ENCODE measurements at regions not wholly inside any gene's neighbourhood (a gene's known extent, or its start where the extent isn't known, plus 50 kb on each side); places are given as distances from the start of the nearest gene placed in this dataset.
"Not testable (repeated sequence)": the region's sequence is repeated elsewhere in the genome, so short reads cannot be mapped to it uniquely, and the experiment has no call there.

DNA sequence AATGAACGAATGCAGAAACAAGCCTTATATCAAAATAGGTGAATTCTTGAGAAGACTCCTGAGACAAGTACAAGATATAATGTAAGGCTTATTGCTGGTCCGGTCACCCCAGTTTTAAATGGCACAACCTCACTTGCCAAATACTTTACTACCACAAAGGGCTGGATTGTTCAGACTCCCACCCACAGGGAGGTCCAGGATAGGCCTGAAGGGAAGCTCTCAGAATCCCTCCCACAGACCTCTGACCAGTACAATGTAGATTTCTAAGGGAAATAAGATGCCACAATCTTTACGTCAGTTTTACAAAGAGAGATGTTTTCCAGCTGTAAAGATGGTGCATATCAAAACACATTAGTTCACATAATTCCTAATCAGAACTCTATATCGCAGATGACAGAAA lies 577.7 kb upstream of the ADAMTS9 start:
- Histone ChIP-seq H3K27me3 (ENCODE audit: control insufficient read depth, insufficient read depth, low read length) (no peaks in the 10 kb centered on the region), H3K9ac (ENCODE audit: low read length) (no peak overlapping the region), H3K36me3 (ENCODE audit: control insufficient read depth, insufficient read depth, low read length) (no peaks in the 10 kb centered on the region), H3K4me3 (ENCODE audit: low read depth, low read length) (no peak overlapping the region), H3K27ac (ENCODE audit: low read depth, low read length) (no peak overlapping the region), H3K4me1 (ENCODE audit: control insufficient read depth, insufficient read depth, low read length) (peaks cover 9% of the 10 kb centered on the region), H3K9me3 (ENCODE audit: control insufficient read depth, insufficient read depth, low read depth, low read length) (no peaks in the 10 kb centered on the region)

- Histone ChIP-seq H3K36me3 (ENCODE audit: control insufficient read depth, insufficient read depth, low read length) (no peaks in the 10 kb centered on the region), H3K9ac (ENCODE audit: low read length) (no peak overlapping the region), H3K4me1 (ENCODE audit: control insufficient read depth, insufficient read depth, low read length) (peaks cover 9% of the 10 kb centered on the region), H3K4me3 (ENCODE audit: low read depth, low read length) (no peak overlapping the region), H3K27me3 (ENCODE audit: control insufficient read depth, insufficient read depth, low read length) (no peaks in the 10 kb centered on the region), H3K9me3 (ENCODE audit: control insufficient read depth, insufficient read depth, low read depth, low read length) (no peaks in the 10 kb centered on the region), H3K27ac (ENCODE audit: low read depth, low read length) (no peak overlapping the region)
These were observed 574.7 kb upstream of the ADAMTS9 start for GRCh38 chr3:65262548-65262947.

DNA sequence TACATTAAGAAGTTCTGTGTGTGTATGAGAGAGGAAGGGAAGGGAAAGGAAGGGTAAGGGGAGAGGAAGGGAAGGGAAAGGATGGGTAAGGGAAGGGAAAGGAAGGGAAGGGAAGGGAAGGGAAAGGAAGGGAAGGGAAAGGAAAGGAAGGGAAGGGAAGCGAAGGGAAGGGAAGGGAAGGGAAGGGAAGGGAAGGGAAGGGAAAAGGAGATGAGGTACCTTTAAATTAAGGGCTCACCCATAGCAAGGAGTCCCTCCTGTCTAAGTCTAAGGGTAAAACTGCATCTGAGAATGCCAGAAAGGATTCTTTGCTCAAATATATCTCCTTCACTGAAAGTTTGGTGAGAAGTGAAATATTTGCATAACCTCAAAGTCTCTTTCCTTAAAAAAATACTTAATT lies 572.1 kb upstream of the ADAMTS9 start:
- no peak overlapping the region for H3K9ac ChIP-seq (ENCODE audit: low read length)
- H3K27ac ChIP-seq (ENCODE audit: low read depth, low read length), result no peak overlapping the region
- H3K4me1 ChIP-seq (ENCODE audit: control insufficient read depth, insufficient read depth, low read length), result no peaks in the 10 kb centered on the region
- H3K4me3 ChIP-seq (ENCODE audit: low read depth, low read length), result no peak overlapping the region
- H3K36me3 ChIP-seq (ENCODE audit: control insufficient read depth, insufficient read depth, low read length), result no peaks in the 10 kb centered on the region
- H3K27me3 ChIP-seq (ENCODE audit: control insufficient read depth, insufficient read depth, low read length), result no peaks in the 10 kb centered on the region
- peaks cover 3% of the 10 kb centered on the region; the same call in 1 of the 2 replicates for H3K9me3 ChIP-seq (ENCODE audit: control insufficient read depth, insufficient read depth, low read depth, low read length)

DNA sequence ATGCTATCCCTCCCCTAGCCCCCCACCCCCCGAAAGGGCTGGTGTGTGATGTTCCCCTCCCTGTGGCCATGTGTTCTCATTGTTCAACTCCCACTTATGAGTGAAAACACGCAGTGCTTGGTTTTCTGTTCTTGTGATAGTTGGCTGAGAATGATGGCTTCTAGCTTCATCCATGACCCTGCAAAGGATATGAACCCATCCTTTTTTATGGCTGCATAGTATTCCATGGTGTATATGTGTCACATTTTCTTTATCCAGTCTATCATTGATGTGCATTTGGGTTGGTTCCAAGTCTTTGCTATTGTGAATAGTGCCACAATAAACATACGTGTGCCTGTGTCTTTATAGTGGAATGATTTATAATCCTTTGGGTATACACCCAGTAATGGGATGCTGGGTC lies 565.1 kb upstream of the ADAMTS9 start:
- not testable (repeated sequence) for H3K27ac ChIP-seq (ENCODE audit: low read depth, low read length); H3K27me3 ChIP-seq (ENCODE audit: control insufficient read depth, insufficient read depth, low read length); H3K9me3 ChIP-seq (ENCODE audit: control insufficient read depth, insufficient read depth, low read depth, low read length); H3K4me1 ChIP-seq (ENCODE audit: control insufficient read depth, insufficient read depth, low read length); H3K36me3 ChIP-seq (ENCODE audit: control insufficient read depth, insufficient read depth, low read length); H3K9ac ChIP-seq (ENCODE audit: low read length); H3K4me3 ChIP-seq (ENCODE audit: low read depth, low read length)

GRCh38 chr3:65252266-65252665 lies 564.5 kb upstream of the ADAMTS9 start:
- no peaks in the 10 kb centered on the region for H3K36me3 ChIP-seq (ENCODE audit: control insufficient read depth, insufficient read depth, low read length)

GRCh38 chr3:65251375-65251774 lies 563.6 kb upstream of the ADAMTS9 start:
- Histone ChIP-seq H3K27ac (ENCODE audit: low read depth, low read length) (no peak overlapping the region), H3K27me3 (ENCODE audit: control insufficient read depth, insufficient read depth, low read length) (no peaks in the 10 kb centered on the region), H3K4me1 (ENCODE audit: control insufficient read depth, insufficient read depth, low read length) (no peaks in the 10 kb centered on the region), H3K9ac (ENCODE audit: low read length) (no peak overlapping the region), H3K9me3 (ENCODE audit: control insufficient read depth, insufficient read depth, low read depth, low read length) (peaks cover 3% of the 10 kb centered on the region; the same call in 1 of the 2 replicates), H3K4me3 (ENCODE audit: low read depth, low read length) (no peak overlapping the region), H3K36me3 (ENCODE audit: control insufficient read depth, insufficient read depth, low read length) (no peaks in the 10 kb centered on the region)

More at GRCh38 chr3:65252266-65252665, 564.5 kb upstream of the ADAMTS9 start:
- Histone ChIP-seq H3K9me3 (ENCODE audit: control insufficient read depth, insufficient read depth, low read depth, low read length) (peaks cover 3% of the 10 kb centered on the region; the same call in 1 of the 2 replicates), H3K27me3 (ENCODE audit: control insufficient read depth, insufficient read depth, low read length) (no peaks in the 10 kb centered on the region), H3K4me1 (ENCODE audit: control insufficient read depth, insufficient read depth, low read length) (no peaks in the 10 kb centered on the region), H3K4me3 (ENCODE audit: low read depth, low read length) (no peak overlapping the region), H3K9ac (ENCODE audit: low read length) (no peak overlapping the region), H3K27ac (ENCODE audit: low read depth, low read length) (no peak overlapping the region)

- Histone ChIP-seq H3K4me3 (ENCODE audit: low read depth, low read length) (no peak overlapping the region), H3K36me3 (ENCODE audit: control insufficient read depth, insufficient read depth, low read length) (no peaks in the 10 kb centered on the region), H3K27me3 (ENCODE audit: control insufficient read depth, insufficient read depth, low read length) (no peaks in the 10 kb centered on the region), H3K4me1 (ENCODE audit: control insufficient read depth, insufficient read depth, low read length) (no peaks in the 10 kb centered on the region), H3K9me3 (ENCODE audit: control insufficient read depth, insufficient read depth, low read depth, low read length) (no peaks in the 10 kb centered on the region), H3K27ac (ENCODE audit: low read depth, low read length) (no peak overlapping the region), H3K9ac (ENCODE audit: low read length) (no peak overlapping the region)
These were observed 558.8 kb upstream of the ADAMTS9 start for GRCh38 chr3:65246561-65246960.

DNA sequence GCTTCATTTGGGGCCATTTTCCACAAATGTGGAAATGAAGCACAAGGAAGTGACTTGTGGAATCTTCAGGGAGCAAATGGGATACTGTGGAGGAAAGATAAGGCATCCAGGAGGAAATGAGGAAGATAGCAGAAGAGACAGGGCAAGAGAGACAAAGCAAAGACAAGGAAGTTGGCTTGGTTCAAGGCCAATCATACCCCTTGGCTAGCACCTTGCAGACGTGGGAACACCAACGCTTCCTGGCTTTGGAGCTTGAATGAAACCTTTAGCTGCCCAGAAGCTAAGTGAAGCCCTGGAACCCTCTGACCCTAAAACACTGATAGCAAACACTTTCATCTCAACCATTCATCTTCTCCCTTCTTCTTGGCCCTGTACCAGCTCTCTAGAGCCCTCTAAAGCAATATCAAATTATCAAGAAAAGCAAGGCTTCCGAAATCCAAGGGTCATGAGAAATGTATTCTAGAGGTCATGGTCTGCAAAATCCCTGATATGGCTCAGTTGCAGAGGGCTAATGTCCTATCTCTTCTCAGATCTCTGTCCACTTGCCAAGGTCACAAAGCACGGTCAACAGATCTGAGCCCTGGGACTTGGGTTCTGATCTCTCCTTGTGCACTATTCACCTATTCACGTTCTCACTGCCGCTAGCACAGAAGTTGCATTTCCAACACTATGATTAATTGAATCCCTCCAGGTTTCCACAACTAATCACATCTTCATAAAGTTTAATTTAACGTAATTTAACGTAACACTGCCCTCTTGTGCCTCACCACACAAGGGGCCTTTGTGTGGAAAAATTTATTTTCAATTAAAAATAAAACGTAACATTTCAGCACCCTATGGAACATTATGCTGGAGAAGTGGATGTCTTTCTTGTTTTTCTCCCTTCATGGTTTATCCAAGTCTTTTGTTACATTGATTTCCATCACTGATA lies 557.6 kb upstream of the ADAMTS9 start:
- H3K9ac ChIP-seq (ENCODE audit: low read length), result no peak overlapping the region
- no peaks in the 10 kb centered on the region for H3K9me3 ChIP-seq (ENCODE audit: control insufficient read depth, insufficient read depth, low read depth, low read length)
- no peak overlapping the region for H3K4me3 ChIP-seq (ENCODE audit: low read depth, low read length)
- no peaks in the 10 kb centered on the region for H3K4me1 ChIP-seq (ENCODE audit: control insufficient read depth, insufficient read depth, low read length)
- H3K27ac ChIP-seq (ENCODE audit: low read depth, low read length), result no peak overlapping the region
- H3K27me3 ChIP-seq (ENCODE audit: control insufficient read depth, insufficient read depth, low read length), result no peaks in the 10 kb centered on the region
- H3K36me3 ChIP-seq (ENCODE audit: control insufficient read depth, insufficient read depth, low read length), result no peaks in the 10 kb centered on the region

DNA sequence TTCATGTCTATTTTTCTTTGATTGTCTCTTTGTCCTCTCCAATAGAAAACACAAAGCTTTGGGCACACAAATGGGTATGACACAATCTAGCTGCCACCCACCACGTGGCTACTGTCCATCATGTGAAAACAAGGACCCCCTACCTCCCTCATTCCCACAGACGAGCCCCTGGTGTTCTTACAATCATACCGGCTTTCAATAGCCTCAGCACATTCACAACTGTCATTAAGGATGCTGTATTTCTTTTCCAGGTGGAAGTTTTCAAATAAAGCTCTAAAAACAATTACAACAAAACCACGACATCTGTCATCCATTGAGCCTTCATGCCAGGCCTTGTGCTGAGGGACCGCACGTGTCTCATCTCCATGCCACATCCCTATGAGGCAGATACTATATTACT lies 552.6 kb upstream of the ADAMTS9 start:
- Histone ChIP-seq H3K27me3 (ENCODE audit: control insufficient read depth, insufficient read depth, low read length) (no peaks in the 10 kb centered on the region), H3K4me1 (ENCODE audit: control insufficient read depth, insufficient read depth, low read length) (no peaks in the 10 kb centered on the region), H3K36me3 (ENCODE audit: control insufficient read depth, insufficient read depth, low read length) (no peaks in the 10 kb centered on the region), H3K9ac (ENCODE audit: low read length) (no peak overlapping the region), H3K9me3 (ENCODE audit: control insufficient read depth, insufficient read depth, low read depth, low read length) (no peaks in the 10 kb centered on the region), H3K27ac (ENCODE audit: low read depth, low read length) (no peak overlapping the region), H3K4me3 (ENCODE audit: low read depth, low read length) (no peak overlapping the region)

GRCh38 chr3:65238652-65239051 lies 550.9 kb upstream of the ADAMTS9 start:
- Histone ChIP-seq H3K36me3 (ENCODE audit: control insufficient read depth, insufficient read depth, low read length) (no peaks in the 10 kb centered on the region), H3K9ac (ENCODE audit: low read length) (no peak overlapping the region), H3K27ac (ENCODE audit: low read depth, low read length) (no peak overlapping the region), H3K4me1 (ENCODE audit: control insufficient read depth, insufficient read depth, low read length) (no peaks in the 10 kb centered on the region), H3K4me3 (ENCODE audit: low read depth, low read length) (no peak overlapping the region), H3K9me3 (ENCODE audit: control insufficient read depth, insufficient read depth, low read depth, low read length) (no peaks in the 10 kb centered on the region), H3K27me3 (ENCODE audit: control insufficient read depth, insufficient read depth, low read length) (no peaks in the 10 kb centered on the region)

GRCh38 chr3:65234499-65234898 lies 546.7 kb upstream of the ADAMTS9 start:
- Histone ChIP-seq H3K36me3 (ENCODE audit: control insufficient read depth, insufficient read depth, low read length) (no peaks in the 10 kb centered on the region), H3K9ac (ENCODE audit: low read length) (no peak overlapping the region), H3K9me3 (ENCODE audit: control insufficient read depth, insufficient read depth, low read depth, low read length) (no peaks in the 10 kb centered on the region)

More at GRCh38 chr3:65234499-65234898, 546.7 kb upstream of the ADAMTS9 start:
- H3K27me3 ChIP-seq (ENCODE audit: control insufficient read depth, insufficient read depth, low read length), result no peaks in the 10 kb centered on the region
- no peak overlapping the region for H3K27ac ChIP-seq (ENCODE audit: low read depth, low read length)
- H3K4me1 ChIP-seq (ENCODE audit: control insufficient read depth, insufficient read depth, low read length), result no peaks in the 10 kb centered on the region
- no peak overlapping the region for H3K4me3 ChIP-seq (ENCODE audit: low read depth, low read length)
